ENCODE measurements at regions not wholly inside any gene's neighbourhood (a gene's known extent, or its start where the extent isn't known, plus 50 kb on each side); places are given as distances from the start of the nearest gene placed in this dataset.

DNA sequence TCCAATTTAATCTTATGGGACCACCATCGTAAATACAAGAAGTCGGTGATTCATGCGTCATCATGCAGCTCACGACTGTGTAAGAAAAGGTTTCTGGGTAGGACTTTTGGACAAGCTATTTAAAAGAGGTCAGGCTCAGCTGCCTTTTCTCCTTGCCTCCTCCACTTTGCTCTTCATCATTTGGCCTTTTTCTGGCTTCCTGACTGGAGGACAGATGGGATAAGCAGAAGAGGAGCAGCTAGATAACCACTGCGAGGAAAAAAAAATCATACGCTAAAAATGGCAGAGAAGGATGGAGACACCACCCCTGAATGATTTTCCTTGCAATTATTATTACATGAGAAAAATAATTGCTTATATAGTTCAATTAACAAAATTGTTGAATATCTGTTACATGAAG lies 294.3 kb upstream of the FSTL5 start:
- no peak for DNase-seq

DNA sequence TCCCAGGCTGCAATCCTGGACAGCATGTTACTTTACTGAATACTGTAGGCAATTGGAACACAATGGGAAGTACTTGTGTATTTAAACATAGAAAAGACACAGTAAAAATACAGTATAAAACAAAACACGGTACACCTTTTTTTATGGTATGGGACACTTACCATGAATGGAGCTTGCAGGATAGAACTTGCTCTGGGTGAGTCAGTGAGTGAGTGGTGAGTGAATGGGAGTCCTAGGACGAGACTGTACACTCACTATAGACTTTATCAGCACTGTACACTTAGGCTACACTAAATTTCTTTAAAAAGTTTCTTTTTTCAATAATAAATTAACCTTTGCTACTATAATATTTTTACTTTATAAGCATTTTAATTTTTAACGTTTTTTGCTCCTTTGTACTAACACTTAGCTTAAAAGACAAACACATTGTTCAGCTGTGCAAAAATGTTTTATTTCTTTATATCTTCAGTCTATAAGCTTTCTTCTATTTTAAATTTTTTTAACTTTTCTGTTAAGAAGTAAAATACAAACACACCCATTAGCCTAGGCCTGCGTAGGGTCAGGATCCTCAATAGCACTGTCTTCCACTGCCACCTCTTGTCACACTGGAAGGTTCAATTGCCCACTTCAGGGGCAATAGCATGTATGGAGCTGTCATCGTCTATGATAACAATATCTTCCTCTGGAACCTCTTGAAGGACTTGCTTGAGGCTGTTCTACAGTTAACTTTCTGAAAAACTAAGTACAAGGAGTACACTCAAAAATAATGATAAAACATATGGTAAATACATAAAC lies 293.5 kb upstream of the FSTL5 start:
- DNase-seq, result no peak

DNA sequence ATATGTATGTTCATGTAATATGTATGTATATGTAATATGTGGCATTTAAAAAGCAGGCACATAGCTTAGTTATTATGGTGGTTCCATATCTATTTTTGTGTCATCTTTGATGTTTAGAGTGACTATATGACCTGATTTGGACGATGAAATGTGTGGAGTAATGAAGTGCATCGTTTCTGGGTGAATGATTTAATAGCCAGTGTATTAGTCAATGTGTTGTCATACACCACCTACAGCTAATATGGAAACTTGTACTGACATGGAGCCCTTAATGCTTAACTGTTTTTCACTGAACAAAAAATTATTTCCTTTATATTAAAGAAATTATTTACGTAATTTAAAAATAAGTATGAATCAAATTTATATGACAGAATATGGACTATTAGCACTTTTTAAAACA lies 292.3 kb upstream of the FSTL5 start:
- DNase-seq, result no peak

DNA sequence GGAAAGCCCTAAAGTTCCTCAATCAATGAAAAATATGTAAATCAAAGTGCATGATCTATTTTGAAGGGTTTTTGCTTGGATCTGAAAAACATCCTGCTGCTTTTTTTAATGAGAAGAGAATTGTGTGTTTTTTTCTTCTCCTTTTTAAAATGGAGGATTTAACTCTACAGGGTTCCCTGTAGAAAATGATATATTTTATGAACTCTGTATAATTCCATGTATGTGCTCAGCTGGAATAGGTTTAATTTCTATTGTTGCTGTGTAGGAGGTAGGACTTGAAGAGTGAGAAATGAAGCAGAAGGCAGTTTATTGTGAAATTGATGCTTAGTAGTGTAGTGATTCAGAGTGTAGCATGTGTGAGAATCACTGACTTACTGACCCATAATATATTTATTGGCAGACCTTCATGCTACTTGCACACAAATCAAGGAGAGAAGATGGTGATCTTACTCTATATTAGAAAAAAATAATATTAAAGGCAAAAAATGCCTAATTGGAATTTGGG lies 286.8 kb upstream of the FSTL5 start:
- DNase-seq, result no peak

DNA sequence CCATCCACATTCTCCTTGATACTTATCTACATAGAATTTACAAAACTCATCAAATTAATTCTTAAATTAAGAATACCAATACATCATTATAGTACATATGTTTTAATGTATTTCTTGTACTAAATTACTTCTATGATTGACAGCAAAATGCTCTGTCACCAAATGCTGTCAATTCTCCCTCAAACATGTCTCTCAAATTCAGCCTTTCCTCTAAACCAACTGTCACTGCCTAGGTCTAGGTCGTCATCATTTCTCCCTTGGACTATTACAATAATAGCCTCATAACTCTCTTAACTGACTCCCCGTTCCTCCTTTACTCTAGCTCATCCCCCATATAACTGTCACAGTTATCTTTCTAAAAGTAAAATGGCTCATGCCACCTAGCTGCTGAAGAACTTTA lies 279.7 kb upstream of the FSTL5 start:
- DNase-seq, result no peak

DNA sequence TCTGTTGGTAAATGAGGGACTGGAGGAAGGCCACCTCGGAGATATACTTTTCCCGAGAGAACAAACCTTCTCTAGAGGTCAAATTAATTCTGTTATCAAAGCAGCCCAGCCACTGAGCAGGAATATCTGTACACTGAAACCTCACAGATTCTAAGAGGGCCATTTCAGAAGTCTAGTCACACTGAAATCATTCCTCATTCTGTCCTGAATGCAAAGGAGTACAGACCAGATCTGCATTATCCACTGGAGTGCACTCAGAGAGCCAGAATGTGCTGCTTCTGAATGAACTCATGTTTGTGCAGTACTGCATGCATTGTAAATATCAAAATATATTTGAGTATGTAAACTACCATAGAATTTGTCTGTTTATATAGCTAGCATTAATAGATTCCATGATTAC lies 278.3 kb upstream of the FSTL5 start:
- DNase-seq, result no peak

DNA sequence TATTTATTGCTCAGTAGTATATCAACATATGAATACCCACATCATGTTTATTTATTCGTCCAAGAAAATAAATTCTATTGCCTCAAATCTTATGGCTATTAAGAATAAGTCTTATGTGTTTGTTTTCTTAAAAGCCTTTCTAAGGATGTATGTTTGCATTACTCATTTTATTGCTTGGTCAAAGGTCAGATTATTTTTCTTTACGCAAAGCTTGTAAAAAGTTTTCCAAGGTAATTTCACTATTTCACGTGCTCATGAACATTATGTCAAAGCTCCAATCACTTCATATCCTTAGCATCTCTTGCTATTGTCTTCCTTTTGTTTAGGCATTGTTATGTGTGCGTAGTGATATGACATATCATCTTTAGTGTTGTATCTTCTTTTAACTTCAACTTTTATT lies 258.5 kb upstream of the FSTL5 start:
- DNase-seq, result no peak

DNA sequence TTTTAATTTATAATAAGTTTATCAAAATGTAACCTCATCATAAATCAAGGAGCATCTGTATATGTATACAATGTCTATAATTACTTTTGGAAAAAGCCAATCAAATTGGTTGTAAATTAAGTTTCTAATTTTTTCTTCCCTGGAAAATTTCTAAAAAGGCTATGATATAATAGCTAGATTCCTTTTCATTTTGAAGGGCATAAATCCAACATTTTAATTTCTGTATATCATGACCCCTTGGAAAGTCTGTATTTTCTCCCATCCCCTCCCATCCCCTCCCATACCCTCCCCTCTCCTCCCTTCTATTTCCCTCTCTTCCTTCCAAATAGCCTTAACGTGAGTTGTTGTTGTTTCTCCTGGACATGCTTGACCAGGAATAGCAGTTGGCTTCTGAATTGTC lies 247.1 kb upstream of the FSTL5 start:
- no peak for DNase-seq

DNA sequence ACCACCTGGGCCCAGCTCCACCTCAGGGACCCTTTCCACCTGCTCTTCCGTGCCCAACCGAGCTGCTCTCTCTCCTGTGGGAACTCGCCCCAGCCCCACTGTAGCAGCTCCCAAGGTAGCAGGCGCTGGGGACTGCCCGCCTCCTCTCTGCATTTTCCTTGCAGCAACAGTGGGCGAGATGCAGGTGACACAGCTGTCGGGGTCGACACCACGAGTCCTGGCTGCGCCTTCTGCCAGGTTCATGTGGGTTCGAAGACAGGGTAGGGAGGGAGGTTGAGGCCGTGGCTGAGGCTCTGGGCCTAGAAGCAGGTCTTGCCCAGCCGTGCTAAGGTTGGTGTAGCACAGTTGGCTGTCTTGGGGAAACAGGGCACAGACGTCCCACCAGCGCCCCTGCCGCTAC lies 245.2 kb upstream of the FSTL5 start:
- DNase-seq, result no peak

DNA sequence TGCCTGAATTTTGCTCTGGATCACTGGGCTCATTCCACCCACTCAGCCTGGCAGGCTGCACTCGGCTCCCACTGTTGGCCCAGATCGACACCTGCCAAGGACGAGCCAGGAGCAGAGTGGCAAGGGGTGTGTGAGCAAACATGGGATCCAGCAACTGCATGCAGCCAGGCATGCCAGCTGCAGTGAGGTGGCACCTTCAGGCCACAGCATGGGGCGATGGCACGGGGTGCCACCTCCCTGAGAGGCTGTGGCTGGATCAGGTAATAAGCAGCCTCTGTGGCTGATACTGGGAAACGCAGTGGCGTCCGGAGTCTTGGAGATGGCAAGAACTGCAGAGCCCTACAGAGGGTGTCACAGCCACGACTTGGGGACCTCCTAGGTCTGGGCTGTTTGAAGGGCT lies 244.5 kb upstream of the FSTL5 start:
- no peak for DNase-seq

DNA sequence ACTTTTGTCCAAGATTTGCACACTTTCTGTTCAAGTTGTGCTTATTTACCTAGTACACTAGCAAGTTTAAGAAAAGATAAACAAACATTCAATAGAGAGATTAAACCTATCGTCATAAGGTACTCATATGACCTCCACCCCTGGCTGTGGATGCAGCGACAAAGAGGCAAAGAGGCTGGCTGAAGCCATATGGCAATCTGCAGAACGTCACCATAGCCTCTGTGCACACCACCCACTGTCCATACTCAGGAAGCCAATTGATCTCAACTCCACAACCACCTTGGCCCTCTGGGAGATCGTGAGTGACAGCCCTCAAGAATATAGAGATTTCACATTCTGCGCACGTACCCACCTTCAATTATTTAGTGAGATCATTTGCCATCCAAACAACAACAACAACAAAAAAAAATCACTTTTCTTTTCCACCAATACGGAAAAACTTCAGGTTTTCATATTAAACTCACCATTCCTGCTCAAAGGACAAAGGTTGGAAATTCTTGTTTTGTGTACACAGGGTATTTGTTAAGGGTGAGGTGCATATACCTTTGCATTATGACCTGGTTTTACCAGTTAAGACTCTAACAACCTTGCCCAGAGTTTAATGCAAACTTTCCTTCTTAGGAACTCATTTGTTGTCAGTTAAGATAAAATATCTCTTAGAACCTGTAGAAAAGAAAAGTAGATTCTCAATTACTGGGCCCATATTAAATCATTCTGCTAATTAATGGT lies 243.0 kb upstream of the FSTL5 start:
- DNase-seq, result no peak

DNA sequence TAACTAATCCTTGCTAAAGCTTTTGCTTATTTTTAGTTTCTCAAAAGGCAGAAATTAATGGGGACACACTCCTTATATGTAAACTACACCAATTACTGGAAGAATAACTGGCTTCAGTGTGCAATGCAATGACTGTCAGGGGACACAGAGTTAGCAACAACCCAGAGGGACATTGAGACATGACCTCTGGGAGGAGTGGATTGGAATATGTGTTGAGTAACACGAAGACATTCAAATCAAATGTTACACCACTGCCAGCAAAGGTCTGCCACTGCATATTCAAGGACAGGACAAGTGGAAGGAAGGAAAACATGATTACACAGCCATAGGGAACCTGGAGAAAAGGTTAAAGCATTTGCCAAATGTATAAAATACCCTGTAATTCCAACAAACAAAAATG lies 240.1 kb upstream of the FSTL5 start:
- DNase-seq, result no peak

DNA sequence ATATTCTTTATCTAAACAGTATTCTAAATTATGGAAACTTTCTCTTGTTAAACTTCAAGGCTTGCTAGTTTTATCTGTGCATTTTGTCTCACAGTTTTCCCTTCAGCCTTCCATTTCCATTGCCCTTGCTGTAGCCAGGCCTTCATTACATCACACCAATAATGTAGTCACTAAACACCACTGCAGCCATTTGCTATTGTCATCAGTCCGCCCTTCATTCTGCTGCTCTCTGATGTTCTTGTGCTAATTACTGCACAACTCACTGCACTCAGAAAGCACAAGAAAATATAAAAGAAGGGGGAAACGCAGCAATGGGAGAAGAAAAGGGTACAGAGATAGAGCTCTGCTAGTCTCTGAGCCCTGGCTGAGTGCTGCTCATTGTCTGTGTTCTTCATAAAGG lies 239.6 kb upstream of the FSTL5 start:
- no peak for DNase-seq

DNA sequence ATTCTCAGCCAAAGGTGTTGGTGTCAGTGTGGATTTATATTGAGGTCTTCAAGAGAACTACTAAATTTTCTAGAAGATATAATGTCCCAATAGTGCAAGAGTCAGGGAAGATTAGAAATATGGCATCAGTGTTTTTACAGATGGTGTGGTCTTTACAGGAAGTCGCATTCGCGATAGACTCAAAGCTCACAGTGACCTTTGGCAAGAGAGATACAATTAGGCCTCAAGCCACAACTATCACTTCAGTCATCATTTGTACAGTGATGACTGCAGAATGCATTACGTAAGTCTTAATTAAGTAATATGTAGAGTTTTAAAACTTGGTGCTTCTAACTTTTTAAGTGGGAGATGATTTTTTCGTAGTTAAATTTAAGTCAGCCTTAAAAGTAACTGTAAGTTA lies 237.2 kb upstream of the FSTL5 start:
- no peak for DNase-seq

DNA sequence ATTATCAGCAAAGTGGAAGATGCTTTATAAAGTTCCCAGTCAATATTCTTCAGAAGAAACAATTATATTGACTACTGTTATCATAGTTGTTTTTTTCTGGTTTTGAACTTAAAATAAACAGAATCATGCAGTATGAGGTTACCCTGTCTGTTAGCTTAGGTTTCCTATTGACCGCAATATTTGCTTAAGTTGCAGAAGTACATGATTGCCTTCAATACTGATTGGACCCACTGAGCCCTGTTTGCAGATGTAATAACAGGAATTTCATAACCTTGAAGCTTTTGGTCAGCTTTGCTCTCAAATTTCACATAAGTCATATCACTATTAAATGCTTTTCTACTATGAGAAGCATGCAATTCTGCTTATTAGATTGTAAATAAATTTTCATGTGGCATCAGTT lies 229.1 kb upstream of the FSTL5 start:
- no peak for DNase-seq

DNA sequence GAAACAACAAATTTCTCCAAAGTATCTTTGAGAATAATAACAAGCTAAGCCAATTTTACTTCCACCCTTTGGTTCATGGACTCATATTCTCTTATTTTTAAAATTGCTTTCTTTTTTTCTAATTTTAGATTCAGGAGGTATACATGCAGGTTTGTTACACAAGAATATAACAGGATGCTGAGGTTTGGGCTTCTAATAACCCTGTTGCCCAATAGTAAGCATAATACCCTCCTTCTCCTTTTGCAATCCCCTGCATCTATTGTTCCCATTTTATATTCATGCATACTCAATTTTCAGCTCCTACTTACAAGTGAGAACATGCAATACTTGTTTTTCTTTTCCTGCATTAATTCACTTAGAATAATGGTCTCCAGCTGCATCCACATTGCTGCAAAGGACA lies 202.3 kb upstream of the FSTL5 start:
- no peak for DNase-seq

DNA sequence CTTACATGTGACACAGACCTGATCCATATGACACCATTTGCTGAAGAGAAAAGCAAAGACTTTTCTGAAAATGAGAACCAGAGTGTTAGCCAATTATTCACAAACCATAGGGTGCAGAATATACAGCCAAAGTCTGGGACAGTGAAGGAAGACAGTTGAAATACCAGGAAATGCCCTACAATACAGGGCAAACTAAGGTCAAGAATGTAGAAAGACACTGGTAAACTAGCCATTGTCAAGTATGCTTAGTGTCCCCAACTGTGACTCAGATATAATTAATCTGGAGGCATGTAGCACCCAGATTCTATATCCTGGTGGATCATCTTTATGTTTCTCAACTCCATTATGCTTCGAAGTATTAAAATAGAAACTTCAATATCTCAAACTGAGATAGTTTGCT lies 200.9 kb upstream of the FSTL5 start:
- no peak for DNase-seq

DNA sequence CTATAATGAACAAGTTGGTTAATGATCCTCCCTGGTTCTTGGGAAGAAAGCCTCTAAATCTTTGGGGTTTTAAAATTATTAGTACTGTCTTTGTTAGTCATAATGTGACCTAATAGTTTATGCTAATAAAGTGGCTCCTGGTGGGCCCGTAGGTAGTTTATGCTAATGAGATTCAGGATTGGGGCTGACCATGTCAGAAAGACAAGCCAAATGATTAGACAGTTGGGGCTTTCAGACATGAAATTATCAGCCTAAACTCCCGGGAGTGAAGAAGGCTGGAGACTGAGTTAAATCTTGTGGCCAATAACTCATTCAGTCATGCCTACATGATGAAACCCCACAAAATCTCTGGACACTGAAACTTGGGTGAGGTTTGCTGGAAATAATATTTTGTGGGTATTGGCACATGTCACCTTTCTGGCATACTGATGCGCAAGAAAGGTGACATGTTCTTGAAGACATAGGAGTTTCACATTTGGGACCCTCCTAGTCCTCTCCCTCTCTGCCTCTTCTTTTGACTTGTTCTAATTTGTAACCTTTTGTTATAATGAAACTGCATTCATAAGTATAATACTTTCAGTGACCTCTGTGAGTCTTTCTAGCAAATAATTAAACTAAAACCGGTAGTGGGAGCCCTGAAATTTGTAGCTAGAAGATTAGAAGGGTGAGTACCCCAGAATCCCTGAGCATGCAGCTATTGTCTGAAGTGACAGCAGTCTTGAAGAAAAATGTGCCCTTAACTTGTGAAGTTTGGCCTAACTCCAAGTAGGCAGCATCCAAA lies 196.8 kb upstream of the FSTL5 start:
- no peak for DNase-seq

DNA sequence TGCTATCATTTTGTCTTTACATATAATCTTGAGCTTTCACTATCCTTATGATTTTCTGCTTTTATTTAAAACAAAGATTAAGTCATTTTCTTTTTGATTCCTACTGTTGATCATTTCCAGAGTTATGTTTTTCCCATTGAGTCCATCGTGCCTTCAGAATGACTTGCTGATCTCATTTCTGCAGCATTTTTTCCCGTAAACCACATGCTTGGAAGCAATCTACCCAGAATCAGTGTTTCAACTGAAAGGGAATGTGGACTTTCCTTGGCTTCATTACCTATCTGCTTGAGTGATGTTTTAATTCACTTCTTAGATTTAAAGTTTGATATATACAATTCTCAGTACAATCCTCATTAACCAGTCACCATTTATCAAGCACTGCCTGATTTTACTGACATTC lies 192.4 kb upstream of the FSTL5 start:
- DNase-seq, result no peak

DNA sequence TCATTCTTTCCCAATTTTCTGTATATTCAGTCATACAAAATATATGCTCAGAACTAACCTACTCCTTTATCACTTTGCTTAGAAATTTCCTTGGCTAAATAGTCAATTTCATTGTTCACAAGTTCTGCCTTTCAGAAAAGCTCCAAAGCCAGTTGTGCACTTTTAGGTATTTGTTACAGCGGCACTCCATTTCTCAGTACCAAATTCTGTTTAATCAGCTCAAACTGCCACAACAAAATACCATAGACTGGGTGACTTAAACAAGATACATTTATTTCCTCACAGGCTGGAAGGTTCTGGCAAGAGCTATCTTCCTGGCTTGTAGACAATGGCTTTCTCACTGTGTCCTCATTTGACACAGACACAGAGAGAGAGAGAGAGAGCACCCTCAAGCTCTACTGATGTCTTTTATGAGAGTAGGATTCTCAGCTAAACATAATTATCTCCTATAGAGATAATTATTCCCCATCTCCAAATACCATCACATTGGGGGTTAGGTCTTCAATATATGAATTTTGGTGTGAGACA lies 188.8 kb upstream of the FSTL5 start:
- DNase-seq, result no peak

DNA sequence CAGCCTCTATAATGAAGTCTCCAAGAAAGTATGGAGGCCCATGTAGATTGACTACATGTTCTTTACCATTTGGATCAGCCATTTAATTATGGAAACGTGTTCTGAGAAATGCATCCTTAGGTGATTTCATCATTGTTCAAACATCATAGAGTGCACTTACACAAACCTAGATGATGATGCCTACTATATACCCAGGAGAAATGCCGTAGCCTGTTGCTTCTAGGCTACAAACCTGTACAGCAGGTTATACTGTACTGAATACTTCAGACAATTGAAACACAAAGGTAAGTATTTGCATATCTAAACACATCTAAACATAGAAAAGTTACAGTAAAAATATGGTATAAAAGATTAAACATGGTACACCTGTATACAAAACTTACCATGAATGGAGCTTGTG lies 186.5 kb upstream of the FSTL5 start:
- DNase-seq, result no peak

DNA sequence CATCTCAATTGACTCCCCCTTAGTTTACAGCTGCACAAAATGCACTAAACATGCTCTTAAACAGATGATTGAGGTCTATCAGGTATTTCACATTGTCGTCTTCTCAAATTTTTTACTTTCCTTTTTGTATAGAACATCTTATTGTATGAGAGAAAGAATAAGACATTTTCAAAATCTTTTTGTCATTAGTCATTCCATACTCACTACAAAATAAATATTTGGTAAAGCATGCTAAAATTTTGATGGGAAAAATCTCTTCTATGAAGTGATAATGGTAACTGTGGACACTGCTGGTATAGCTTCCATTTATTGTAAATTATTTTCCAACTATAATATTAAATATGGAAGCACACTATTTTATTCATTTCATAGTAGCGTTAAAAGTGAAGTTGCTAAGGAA lies 185.6 kb upstream of the FSTL5 start:
- DNase-seq, result no peak

DNA sequence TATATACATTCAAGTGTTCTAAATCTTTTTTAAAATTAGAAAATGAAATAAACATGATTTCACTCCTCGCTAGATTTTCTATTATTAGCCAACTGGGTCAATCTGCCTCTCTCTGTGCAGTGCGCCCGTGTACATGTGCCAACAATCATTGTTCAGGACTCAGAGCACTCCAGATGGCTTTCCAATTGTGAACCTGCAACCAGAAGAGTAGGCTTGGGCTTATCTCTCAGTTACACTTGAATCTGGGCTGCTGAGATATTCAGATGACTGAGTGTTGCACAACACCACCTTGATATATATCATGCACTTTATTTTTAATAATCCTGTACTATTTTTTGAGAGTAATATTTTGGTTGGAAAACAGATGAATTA lies 184.0 kb upstream of the FSTL5 start:
- DNase-seq, result peak; percentile 16
